Fibroblast of the aortic adventitia (primary cell): ENCODE measurements at regions not wholly inside any gene's neighbourhood (a gene's known extent, or its start where the extent isn't known, plus 50 kb on each side); places are given as distances from the start of the nearest gene placed in this dataset.

Experiments used
- DNase-seq: peaks from one replicate; pipeline ENCODE4 v3.0.0-alpha.2; 2010; ENCODE audit warnings: low read depth
- H3K4me3 ChIP-seq: 2 replicates; pipeline ENCODE4 v1.5.1; 2011; ENCODE audit warnings: low read depth, mild to moderate bottlenecking, control low read depth, low read length, moderate library complexity
- CTCF ChIP-seq: IDR thresholded peaks from 2 replicates; pipeline ENCODE4 v1.5.1; 2011; ENCODE audit warnings: mild to moderate bottlenecking, low read length, control low read depth, inconsistent platforms; ENCODE audit not compliant: insufficient read depth

- TF ChIP-seq CTCF: no peak
- no peak for DNase-seq
- no peak overlapping the region for H3K4me3 ChIP-seq
Measured at GRCh38 chr5:26791433-26791832, 247.0 kb downstream of the CDH9 start.

GRCh38 chr5:26791021-26791420, 247.4 kb downstream of the CDH9 start:
- H3K4me3 ChIP-seq: no peak overlapping the region
- no peak for TF ChIP-seq CTCF
- no peak for DNase-seq

DNA sequence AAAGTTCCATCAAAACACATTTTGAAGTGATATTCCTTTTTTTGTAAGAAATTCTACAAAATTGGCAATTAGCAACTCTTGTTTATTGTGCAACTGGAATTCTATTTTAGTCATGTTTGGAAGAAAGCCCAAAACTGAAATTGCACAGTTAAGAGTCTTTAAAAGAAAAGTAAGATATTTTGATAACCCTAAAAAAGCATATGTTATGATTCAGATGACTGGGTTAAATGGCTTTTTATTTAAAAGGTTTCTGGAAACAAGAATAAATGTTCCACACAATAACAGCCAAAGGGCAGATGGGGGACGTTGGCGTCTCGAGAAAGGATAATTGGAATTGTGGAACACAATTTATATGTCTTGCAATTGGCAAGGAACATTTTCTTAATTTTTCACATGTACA, 275.2 kb downstream of the CDH9 start:
- TF ChIP-seq CTCF: no peak
- H3K4me3 ChIP-seq: no peak overlapping the region
- DNase-seq: no peak

DNA sequence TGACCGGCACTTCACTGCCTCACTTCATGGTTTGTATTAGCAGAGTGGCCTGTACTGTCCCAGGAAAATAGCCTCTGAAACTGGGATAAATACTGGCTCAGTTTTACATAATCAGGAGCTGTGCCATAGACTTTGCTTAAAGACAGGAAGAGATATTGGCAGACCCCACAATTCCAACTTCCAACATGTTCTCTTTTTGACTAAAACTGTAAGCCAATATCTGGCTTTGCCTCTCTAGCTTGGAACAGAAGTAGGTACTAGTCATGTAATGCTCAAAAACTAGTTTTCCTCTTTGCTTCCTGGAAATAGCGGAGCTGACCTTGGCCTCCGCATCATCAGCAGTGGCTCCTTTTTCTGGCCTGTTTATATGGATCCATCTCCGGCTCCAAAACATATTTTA, 276.9 kb downstream of the CDH9 start:
- TF ChIP-seq CTCF: no peak
- no peak overlapping the region for H3K4me3 ChIP-seq

GRCh38 chr5:26761045-26761444, 277.3 kb downstream of the CDH9 start:
- no peak overlapping the region for H3K4me3 ChIP-seq
- DNase-seq: no peak
- TF ChIP-seq CTCF: no peak

More for the DNA sequence above, 276.9 kb downstream of the CDH9 start:
- no peak for DNase-seq

GRCh38 chr5:26757941-26758340, 280.4 kb downstream of the CDH9 start:
- TF ChIP-seq CTCF: no peak
- H3K4me3 ChIP-seq: no peak overlapping the region
- no peak for DNase-seq

DNA sequence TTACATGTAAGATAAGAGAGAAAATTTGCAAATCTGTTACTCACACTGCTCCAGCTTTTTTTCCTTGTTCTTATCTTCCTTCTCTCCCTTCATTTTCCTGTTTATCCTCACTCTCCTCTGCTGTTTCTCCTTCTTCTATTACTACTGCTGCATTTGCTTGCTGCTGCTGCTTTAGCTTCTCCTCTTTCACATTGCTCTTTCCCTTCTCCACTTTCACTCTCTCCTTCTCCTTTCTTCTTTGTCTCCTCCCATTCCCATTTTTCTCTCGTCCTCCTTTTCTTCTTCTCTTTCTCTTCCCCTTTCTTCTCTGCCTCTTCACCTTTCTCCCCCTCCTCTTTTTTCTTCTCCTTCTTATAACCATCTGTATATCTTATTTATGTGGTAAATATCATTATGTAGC, 288.6 kb downstream of the CDH9 start:
- no peak for DNase-seq
- no peak for TF ChIP-seq CTCF

More for the DNA sequence above, 288.6 kb downstream of the CDH9 start:
- H3K4me3 ChIP-seq: no peak overlapping the region
